Loucy (cell line): ENCODE measurements at regions not wholly inside any gene's neighbourhood (a gene's known extent, or its start where the extent isn't known, plus 50 kb on each side); places are given as distances from the start of the nearest gene placed in this dataset.

ENCODE experiments used
- H2AFZ ChIP-seq: fragments of 200-600 bp; sonication (generic); 2 replicates; pipeline ENCODE4 v1.6.0; 2016; ENCODE audit warnings: antibody characterized with exemption, mild to moderate bottlenecking, low read length, moderate library complexity
- H3F3A ChIP-seq: fragments of 200-600 bp; 2 replicates; pipeline ENCODE4 v1.6.0; 2016; ENCODE audit warnings: antibody characterized with exemption, low read depth, mild to moderate bottlenecking
- H3K27me3 ChIP-seq: fragments of 200-600 bp; sonication (generic); 2 replicates; pipeline ENCODE4 v1.6.1; 2014; ENCODE audit warnings: low read length, mild to moderate bottlenecking; ENCODE audit not compliant: insufficient read depth, poor library complexity, severe bottlenecking
- H3K36me3 ChIP-seq: fragments of 200-600 bp; sonication (generic); 2 replicates; pipeline ENCODE4 v1.6.1; 2016; ENCODE audit warnings: low read length; ENCODE audit not compliant: insufficient read depth
- H3K4me1 ChIP-seq: fragments of 200-600 bp; sonication (generic); 2 replicates; pipeline ENCODE4 v1.5.1; 2014; ENCODE audit warnings: low read length, mild to moderate bottlenecking; ENCODE audit not compliant: insufficient read depth, poor library complexity, severe bottlenecking
- H3K4me2 ChIP-seq: fragments of 200-600 bp; sonication (generic); 2 replicates; pipeline ENCODE4 v1.6.0; 2014; ENCODE audit warnings: antibody characterized with exemption, low read length, low read depth, mild to moderate bottlenecking; ENCODE audit not compliant: poor library complexity, severe bottlenecking
- H3K4me3 ChIP-seq: fragments of 200-600 bp; sonication (generic); 2 replicates; pipeline ENCODE4 v1.5.1; 2014; ENCODE audit warnings: low read length, mild to moderate bottlenecking, mixed read lengths; ENCODE audit not compliant: poor library complexity, severe bottlenecking
- H3K79me2 ChIP-seq: fragments of 200-600 bp; sonication (generic); 2 replicates; pipeline ENCODE4 v1.6.1; 2014; ENCODE audit warnings: low read length; ENCODE audit not compliant: insufficient read depth
- H3K9ac ChIP-seq: fragments of 200-600 bp; sonication (generic); 2 replicates; pipeline ENCODE4 v1.6.0; 2014; ENCODE audit warnings: mild to moderate bottlenecking, low read depth, low read length, moderate library complexity; ENCODE audit not compliant: poor library complexity, severe bottlenecking
- H3K9me2 ChIP-seq: fragments of 200-600 bp; sonication (generic); replicated peaks from 2 replicates; pipeline ENCODE4 v1.6.1; 2016; ENCODE audit warnings: low read depth, low read length, mixed read lengths
- H3K9me3 ChIP-seq: fragments of 200-600 bp; sonication (generic); 2 replicates; pipeline ENCODE4 v1.6.1; 2014; ENCODE audit warnings: mild to moderate bottlenecking, antibody characterized with exemption, low read length, low read depth; ENCODE audit not compliant: insufficient read depth
- H4K20me1 ChIP-seq: fragments of 200-600 bp; sonication (generic); 2 replicates; pipeline ENCODE4 v1.6.0; 2014; ENCODE audit warnings: antibody characterized with exemption, low read length, mild to moderate bottlenecking; ENCODE audit not compliant: insufficient read depth, poor library complexity, severe bottlenecking
- CTCF ChIP-seq: fragments of 200-600 bp; sonication (generic); conservative IDR thresholded peaks from 2 replicates; pipeline ENCODE4 v1.5.1; 2014; ENCODE audit warnings: mild to moderate bottlenecking, antibody characterized with exemption, low read length
- EZH2phosphoT487 ChIP-seq: fragments of 200-600 bp; IDR thresholded peaks from 2 replicates; pipeline ENCODE4 v1.6.1; 2018; ENCODE audit warnings: antibody characterized with exemption, mild to moderate bottlenecking, moderate library complexity, borderline replicate concordance

GRCh38 chr17:12349297-12349696 is 316.4 kb upstream of the MYOCD start:
- no peak overlapping the region for H2AFZ ChIP-seq
- no peaks in the 10 kb centered on the region for H4K20me1 ChIP-seq
- no peaks in the 10 kb centered on the region for H3K9me2 ChIP-seq
- TF ChIP-seq CTCF (no peak), EZH2phosphoT487 (no peak)
- no peaks in the 10 kb centered on the region for H3K79me2 ChIP-seq
- no peak overlapping the region for H3K4me2 ChIP-seq
- no peaks in the 10 kb centered on the region; the same call in 1 of the 2 replicates for H3K9me3 ChIP-seq
- H3F3A ChIP-seq, result no peaks in the 10 kb centered on the region
- no peak overlapping the region for H3K4me3 ChIP-seq
- no peaks in the 10 kb centered on the region for H3K36me3 ChIP-seq
- H3K9ac ChIP-seq, result no peak overlapping the region
- no peaks in the 10 kb centered on the region for H3K27me3 ChIP-seq
- H3K4me1 ChIP-seq, result no peaks in the 10 kb centered on the region

GRCh38 chr17:12352127-12352526 is 313.6 kb upstream of the MYOCD start:
- H2AFZ ChIP-seq, result no peak overlapping the region

GRCh38 chr17:12357600-12357999 is 308.1 kb upstream of the MYOCD start:
- no peaks in the 10 kb centered on the region for H3K4me1 ChIP-seq
- H3K4me2 ChIP-seq, result no peak overlapping the region
- no peaks in the 10 kb centered on the region for H3K9me2 ChIP-seq
- no peaks in the 10 kb centered on the region for H3K79me2 ChIP-seq
- no peaks in the 10 kb centered on the region; the same call in 1 of the 2 replicates for H3K9me3 ChIP-seq
- H4K20me1 ChIP-seq, result no peaks in the 10 kb centered on the region
- H3K4me3 ChIP-seq, result no peak overlapping the region
- no peak overlapping the region for H2AFZ ChIP-seq
- no peaks in the 10 kb centered on the region for H3K36me3 ChIP-seq
- no peaks in the 10 kb centered on the region for H3K27me3 ChIP-seq
- TF ChIP-seq CTCF, result no peak
- no peak for TF ChIP-seq EZH2phosphoT487
- no peaks in the 10 kb centered on the region for H3F3A ChIP-seq
- no peak overlapping the region for H3K9ac ChIP-seq

More at GRCh38 chr17:12352127-12352526, 313.6 kb upstream of the MYOCD start:
- H3K9me3 ChIP-seq, result no peaks in the 10 kb centered on the region; the same call in 1 of the 2 replicates
- no peaks in the 10 kb centered on the region for H3K9me2 ChIP-seq
- TF ChIP-seq CTCF (no peak), EZH2phosphoT487 (no peak)
- no peaks in the 10 kb centered on the region for H3K79me2 ChIP-seq
- no peaks in the 10 kb centered on the region for H4K20me1 ChIP-seq
- no peak overlapping the region for H3K9ac ChIP-seq
- H3K27me3 ChIP-seq, result no peaks in the 10 kb centered on the region
- no peak overlapping the region for H3K4me2 ChIP-seq
- H3K4me1 ChIP-seq, result no peaks in the 10 kb centered on the region
- H3F3A ChIP-seq, result no peaks in the 10 kb centered on the region
- no peak overlapping the region for H3K4me3 ChIP-seq
- H3K36me3 ChIP-seq, result no peaks in the 10 kb centered on the region
